ENCODE measurements at regions not wholly inside any gene's neighbourhood (a gene's known extent, or its start where the extent isn't known, plus 50 kb on each side); places are given as distances from the start of the nearest gene placed in this dataset.

DNA sequence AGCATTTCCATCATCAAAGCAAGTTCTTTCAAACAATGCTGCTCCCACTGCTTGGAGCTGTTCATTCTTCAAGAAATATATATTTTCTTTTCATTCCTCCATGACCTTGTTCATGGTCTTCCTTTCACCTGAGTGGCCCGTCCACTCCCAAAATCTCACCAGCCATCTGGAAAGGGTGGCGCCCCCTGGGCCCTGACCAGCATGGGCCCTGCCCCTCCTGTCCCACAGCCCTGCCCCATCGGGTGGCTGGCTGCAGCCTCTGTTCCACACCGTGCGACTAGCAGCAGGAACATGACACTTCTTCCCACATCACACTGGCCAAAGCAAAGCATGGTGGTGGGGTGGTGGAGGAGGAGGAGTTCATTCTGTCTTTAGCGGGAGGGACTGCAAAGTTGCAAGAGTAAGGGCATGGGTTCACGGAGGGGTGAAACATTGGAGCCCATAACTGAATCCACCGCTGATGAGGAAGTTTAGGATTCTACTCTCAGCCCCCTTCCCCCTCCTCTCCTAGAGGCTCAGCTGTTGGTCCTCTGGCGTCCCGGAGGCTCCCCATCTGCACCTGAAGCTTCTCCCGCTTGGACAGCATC lies 195.2 kb upstream of the SLC24A3 start:
- no peak for TF ChIP-seq CTCF (IDR thresholded peaks at IDR 0.05; ENCODE audit: low read depth, low read length)
- no peak for DNase-seq (ENCODE audit: extremely low read depth, low read depth)

DNA sequence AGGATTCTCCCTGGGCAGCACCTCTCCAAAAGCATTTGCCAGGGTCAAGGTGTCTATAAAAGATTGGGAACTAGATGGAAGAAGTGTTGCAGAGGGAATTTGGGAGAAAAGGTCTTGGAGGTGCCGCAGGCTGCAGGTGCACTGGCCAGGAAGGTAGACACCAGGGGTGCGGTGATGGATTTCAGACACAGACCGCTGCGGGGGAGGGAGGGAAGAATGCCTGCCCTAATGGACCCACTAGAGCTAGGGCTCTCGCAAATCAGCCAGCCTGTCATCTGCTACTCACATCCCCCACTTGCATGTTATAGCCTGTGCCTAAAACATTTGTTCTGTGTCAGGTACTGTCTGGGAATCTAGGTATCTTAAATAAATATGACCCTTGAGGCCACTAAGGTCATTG lies 193.6 kb upstream of the SLC24A3 start:
- no peak for DNase-seq (ENCODE audit: extremely low read depth, low read depth)
- no peak for TF ChIP-seq CTCF (IDR thresholded peaks at IDR 0.05; ENCODE audit: low read depth, low read length)

GRCh38 chr20:19019734-19020364 lies 192.6 kb upstream of the SLC24A3 start:
- DNase-seq (ENCODE audit: extremely low read depth, low read depth), result no peak
- TF ChIP-seq CTCF (IDR thresholded peaks at IDR 0.05; ENCODE audit: low read depth, low read length), result no peak

DNA sequence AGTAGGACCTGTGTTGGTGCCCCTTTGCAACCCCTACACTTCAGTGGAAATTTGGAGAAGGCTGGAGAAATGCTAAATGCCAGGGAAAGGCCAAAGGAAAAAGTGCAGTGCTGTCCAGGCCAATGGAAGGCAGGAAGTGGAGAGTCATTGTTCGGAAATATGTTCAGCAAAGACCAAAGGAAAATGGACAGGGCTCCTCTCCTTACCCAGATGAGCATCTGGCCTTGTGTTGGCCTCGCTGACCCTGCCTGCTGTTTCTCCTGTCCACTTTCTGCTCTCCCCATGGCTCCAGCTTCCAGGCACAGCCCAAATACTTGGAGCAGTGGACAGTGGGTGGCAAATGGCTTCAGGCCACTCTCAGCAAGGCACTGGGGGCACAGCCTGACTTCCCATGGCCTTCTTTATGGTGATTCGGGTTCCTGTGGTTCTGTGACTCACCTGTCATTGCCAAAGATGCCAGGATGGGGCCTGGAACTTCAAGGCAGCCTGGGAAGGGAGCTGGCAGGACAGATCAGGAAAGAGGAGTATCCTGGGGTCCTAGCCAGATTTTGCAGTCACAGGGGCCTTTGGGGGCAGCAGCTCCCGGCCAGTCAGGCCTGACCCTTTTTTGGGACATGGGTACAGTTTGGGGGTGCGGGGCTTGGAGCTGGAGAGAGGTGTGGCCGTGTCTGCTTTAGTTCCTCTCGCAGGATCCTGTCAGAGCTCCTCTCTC lies 190.9 kb upstream of the SLC24A3 start:
- no peak for DNase-seq (ENCODE audit: extremely low read depth, low read depth)
- TF ChIP-seq CTCF (IDR thresholded peaks at IDR 0.05; ENCODE audit: low read depth, low read length), result no peak

DNA sequence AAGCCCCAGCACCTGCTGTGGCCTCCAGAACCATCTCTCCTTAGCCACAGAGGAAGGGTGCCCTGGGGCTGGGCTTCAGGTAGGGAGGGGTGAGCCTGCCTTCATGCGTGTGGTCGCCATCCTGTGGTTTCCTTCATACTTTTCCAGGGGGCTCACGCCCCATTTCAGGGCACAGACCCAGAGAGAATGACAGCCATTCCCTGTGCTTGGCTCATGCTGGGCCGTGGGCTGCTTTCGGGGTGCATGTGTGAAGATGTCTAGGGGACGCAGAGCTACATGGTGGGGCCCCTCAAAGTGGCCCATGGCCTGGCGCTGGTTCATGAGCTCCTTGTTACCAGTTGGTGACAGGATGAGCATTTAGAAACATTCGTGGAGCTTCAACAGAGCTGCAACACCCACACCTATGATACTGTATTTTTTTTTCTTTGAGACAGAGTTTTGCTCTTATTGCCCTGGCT lies 190.3 kb upstream of the SLC24A3 start:
- no peak for DNase-seq (ENCODE audit: extremely low read depth, low read depth)
- no peak for TF ChIP-seq CTCF (IDR thresholded peaks at IDR 0.05; ENCODE audit: low read depth, low read length)

DNA sequence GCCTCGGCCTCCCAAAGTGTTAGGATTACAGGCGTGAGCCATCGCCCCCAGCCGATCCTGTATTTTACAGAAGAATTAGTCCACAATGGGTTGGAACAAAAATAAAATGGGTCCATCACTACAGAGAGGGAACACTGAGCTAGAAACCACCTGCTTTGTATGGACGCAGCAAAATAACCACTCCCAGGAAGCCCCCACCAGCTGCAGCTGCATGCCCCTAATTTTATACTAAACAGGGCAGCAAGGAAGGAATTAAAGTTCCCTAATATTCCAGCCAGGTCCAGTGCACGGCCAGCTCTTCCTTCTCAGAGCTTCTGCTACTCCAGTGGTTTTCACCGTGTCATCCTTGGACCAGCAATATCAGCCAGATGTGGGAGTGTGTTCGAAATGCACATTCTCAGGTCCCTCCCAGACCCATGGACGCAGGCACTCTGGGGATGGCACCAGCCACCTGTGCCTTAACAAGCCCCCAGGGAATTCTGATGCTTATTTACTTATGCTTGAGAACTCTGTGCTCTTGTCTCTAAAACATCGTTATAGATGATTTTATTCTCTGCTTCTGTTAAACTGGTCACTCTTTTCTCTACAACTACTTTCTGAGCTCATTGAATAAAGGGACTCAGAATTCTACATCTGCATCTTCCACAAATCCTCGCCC lies 189.5 kb upstream of the SLC24A3 start:
- no peak for TF ChIP-seq CTCF (IDR thresholded peaks at IDR 0.05; ENCODE audit: low read depth, low read length)

More for the DNA sequence above, 189.5 kb upstream of the SLC24A3 start:
- no peak for DNase-seq (ENCODE audit: extremely low read depth, low read depth)
